Adrenal gland (tissue), 5 donors: ENCODE measurements at regions not wholly inside any gene's neighbourhood (a gene's known extent, or its start where the extent isn't known, plus 50 kb on each side); places are given as distances from the start of the nearest gene placed in this dataset.

Source experiments
- CTCF ChIP-seq, 6 experiments: fragments of 450-650 bp in 4 of 6; fragments of 200-600 bp in 2 of 6; sonication (generic) in 1 of 6; IDR thresholded peaks; 1 replicate in 5 of 6; 2 replicates in 1 of 6; pipeline versions ENCODE4 v1.5.1 to v1.8.0; 2016 to 2021; ENCODE audit warnings: antibody characterized with exemption in 6 of 6, mild to moderate bottlenecking in 2 of 6, moderate library complexity in 1 of 6
- POLR2A ChIP-seq, 2 donors: fragments of 450-650 bp; IDR thresholded peaks; one replicate each; pipeline ENCODE4 v1.6.1; 2017; ENCODE audit warnings: antibody characterized with exemption in 2 of 2, mild to moderate bottlenecking in 2 of 2, moderate library complexity in 1 of 2
- donor health status: DM: no; HTN: no; CAD: no.

- TF ChIP-seq POLR2A (IDR thresholded peaks at IDR 0.05) (no peak), CTCF (IDR thresholded peaks at IDR 0.05) (no peak)
Observed at GRCh38 chr17:5672815-5673430, 88.6 kb upstream of the NLRP1 start.
